Activated T-helper 2 cell treated with anti-CD3 and anti-CD28 coated beads, Interferon-gamma antibody, Interleukin-2, Interleukin-4, amounts not matched to agents 10 μg/mL and 5 μg/mL and 100 μg/mL, durations not matched to agents 14 hours and 24 hours and 36 hours (primary cell): ENCODE measurements at regions not wholly inside any gene's neighbourhood (a gene's known extent, or its start where the extent isn't known, plus 50 kb on each side); places are given as distances from the start of the nearest gene placed in this dataset.

Experiments used
- DNase-seq: peaks from one replicate; pipeline ENCODE4 v3.0.0; 2021; ENCODE audit warnings: low spot score
- H3K27ac Mint-ChIP-seq: one replicate; pipeline ENCODE4 v1.8.0; 2021; ENCODE audit warnings: mixed read lengths
- H3K27me3 Mint-ChIP-seq: one replicate; pipeline ENCODE4 v1.8.0; 2021; ENCODE audit warnings: low read depth, mixed read lengths
- H3K36me3 Mint-ChIP-seq: one replicate; pipeline ENCODE4 v1.8.0; 2021; ENCODE audit warnings: low read depth, mixed read lengths
- H3K4me1 Mint-ChIP-seq: one replicate; pipeline ENCODE4 v1.8.0; 2021; ENCODE audit warnings: low read depth, mixed read lengths
- H3K4me3 Mint-ChIP-seq: one replicate; pipeline ENCODE4 v1.8.0; 2021; ENCODE audit warnings: low read depth, mild to moderate bottlenecking, moderate library complexity, mixed read lengths
- H3K9me3 Mint-ChIP-seq: one replicate; pipeline ENCODE4 v1.8.0; 2021; ENCODE audit warnings: mixed read lengths
- intact Hi-C: fragments of 100-400 bp; cut with micrococcal nuclease; formaldehyde crosslinking; loops from one replicate; pipeline ENCODE4 v1.15.1; 2023

GRCh38 chr9:90029996-90030395 is 425.2 kb downstream of the GADD45G start:
- no peaks in the 10 kb centered on the region for H3K4me1 Mint-ChIP-seq
- H3K9me3 Mint-ChIP-seq: no peaks in the 10 kb centered on the region

GRCh38 chr9:90032296-90033027 is 427.6 kb downstream of the GADD45G start:
- peaks cover 14% of the 10 kb centered on the region for H3K27me3 Mint-ChIP-seq
- no peak for DNase-seq
- intact Hi-C loops: no loop called here
- H3K4me1 Mint-ChIP-seq: no peaks in the 10 kb centered on the region
- no peak overlapping the region for H3K4me3 Mint-ChIP-seq
- no peak overlapping the region for H3K27ac Mint-ChIP-seq
- H3K9me3 Mint-ChIP-seq: no peaks in the 10 kb centered on the region
- H3K36me3 Mint-ChIP-seq: no peaks in the 10 kb centered on the region

More at GRCh38 chr9:90029996-90030395, 425.2 kb downstream of the GADD45G start:
- H3K36me3 Mint-ChIP-seq: no peaks in the 10 kb centered on the region
- H3K27ac Mint-ChIP-seq: no peak overlapping the region
- H3K4me3 Mint-ChIP-seq: no peak overlapping the region
- H3K27me3 Mint-ChIP-seq: peaks cover 21% of the 10 kb centered on the region
- intact Hi-C loops: no loop called here
- DNase-seq: no peak

DNA sequence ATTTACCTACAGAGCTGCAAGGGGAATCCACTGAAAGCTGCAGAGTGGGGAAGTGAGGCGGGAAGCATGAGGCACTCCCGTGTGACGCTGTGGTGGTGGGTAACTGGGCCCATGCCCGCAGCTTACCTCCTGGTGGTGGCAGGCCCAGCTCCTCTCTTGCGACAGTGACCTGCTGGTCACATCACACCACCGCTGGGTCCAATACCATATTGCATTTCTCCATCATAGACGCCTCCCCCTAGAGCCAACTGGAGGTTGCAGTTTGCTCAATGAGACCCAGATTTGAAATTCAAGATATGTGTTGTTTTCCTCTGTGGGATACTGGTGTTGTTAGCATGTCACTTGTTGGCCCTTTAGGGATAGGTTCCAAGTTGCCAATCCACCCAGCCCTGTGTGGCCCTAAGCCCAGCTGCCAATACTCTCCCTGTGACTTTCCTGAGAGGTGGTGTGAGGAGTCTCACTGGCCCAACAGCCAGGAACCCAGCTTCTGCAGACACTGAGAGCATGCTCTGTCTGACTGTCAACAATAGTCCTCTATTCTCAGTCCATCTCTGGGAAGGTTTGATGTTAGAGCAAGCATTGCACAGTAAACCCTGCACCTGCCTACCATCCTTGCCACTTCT is 428.3 kb downstream of the GADD45G start:
- Mint-ChIP-seq H3K4me3 (no peak overlapping the region), H3K9me3 (no peaks in the 10 kb centered on the region), H3K36me3 (no peaks in the 10 kb centered on the region), H3K27me3 (peaks cover 12% of the 10 kb centered on the region), H3K4me1 (no peaks in the 10 kb centered on the region), H3K27ac (no peak overlapping the region)
- intact Hi-C loops: no loop called here
- DNase-seq: no peak

DNA sequence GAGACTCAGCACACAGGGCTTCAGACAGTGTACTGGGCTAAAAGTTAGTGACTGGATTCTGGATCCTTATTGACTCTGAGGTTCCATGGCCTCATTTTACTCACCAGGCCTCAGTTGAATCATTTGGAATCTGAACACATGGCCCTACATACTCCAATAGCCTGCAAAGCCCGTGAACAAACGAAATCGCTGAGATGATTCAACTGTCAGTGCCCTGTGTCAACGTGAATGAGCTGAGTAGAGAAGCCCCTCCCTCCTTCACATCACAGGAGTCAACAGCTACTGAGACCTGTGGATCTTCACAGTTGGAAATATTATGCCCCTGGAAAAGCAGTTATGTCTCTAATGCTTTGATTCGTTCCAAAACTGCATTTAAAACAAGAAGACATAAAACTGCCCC is 429.3 kb downstream of the GADD45G start:
- Mint-ChIP-seq H3K36me3 (no peaks in the 10 kb centered on the region), H3K4me1 (no peaks in the 10 kb centered on the region), H3K27ac (no peak overlapping the region), H3K9me3 (no peaks in the 10 kb centered on the region), H3K27me3 (peaks cover 6% of the 10 kb centered on the region), H3K4me3 (no peak overlapping the region)
- intact Hi-C loops: no loop called here
- no peak for DNase-seq

DNA sequence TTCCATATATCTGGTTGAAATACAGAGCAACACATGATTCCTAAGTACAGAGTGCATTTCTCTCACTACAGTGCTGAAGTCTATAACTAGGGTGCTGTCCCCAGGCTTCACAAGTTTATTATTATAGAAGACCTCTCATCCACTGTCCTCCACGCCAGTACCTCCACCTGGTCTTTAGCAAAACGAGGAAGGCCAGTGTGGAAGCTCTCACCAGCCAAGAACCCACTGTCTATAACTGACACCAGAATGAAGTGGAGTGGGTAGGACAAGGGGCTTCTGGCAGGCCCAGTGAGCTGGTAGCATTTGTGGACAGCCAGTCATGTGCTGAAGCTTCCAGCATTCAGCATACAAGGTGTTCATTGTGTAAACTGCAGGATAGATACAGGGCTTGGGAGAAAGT is 430.7 kb downstream of the GADD45G start:
- Mint-ChIP-seq H3K27ac (no peak overlapping the region), H3K9me3 (no peaks in the 10 kb centered on the region), H3K27me3 (peaks cover 6% of the 10 kb centered on the region), H3K4me1 (no peaks in the 10 kb centered on the region), H3K4me3 (no peak overlapping the region), H3K36me3 (no peaks in the 10 kb centered on the region)
- DNase-seq: no peak
- intact Hi-C loops: no loop called here

DNA sequence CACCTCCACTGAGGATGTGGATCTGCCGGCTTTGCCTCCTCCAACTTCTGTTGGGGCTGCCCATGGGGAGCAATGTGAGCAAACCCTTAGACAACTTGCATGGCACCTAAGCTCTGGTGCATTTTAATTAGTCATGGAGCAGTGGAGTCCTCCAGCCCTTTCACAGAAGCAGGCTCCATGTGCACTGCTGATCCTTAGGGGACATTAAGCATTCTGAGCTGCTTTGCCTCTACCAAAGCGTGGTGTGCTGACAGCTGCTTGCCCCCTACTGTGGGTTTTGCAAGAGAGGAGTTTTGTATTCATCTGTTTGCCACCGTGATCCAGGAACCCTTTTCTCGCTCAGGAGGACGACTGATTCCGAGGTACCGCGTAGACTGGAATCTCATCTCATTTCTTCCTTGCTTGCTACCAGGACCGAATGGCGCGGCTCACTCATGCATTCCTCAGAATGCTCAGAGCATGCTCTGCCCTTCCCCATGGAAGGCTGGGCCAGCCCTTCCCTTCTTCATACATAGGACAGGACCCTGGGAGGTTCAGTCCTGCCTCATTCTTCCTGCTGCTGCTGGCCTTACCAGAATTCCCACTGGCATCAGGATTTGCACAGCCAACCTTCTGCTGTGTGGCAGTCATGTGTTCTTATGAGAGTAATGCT is 432.5 kb downstream of the GADD45G start:
- DNase-seq: no peak
- H3K9me3 Mint-ChIP-seq: no peaks in the 10 kb centered on the region
- no peaks in the 10 kb centered on the region for H3K4me1 Mint-ChIP-seq
- no peaks in the 10 kb centered on the region for H3K36me3 Mint-ChIP-seq
- no peak overlapping the region for H3K27ac Mint-ChIP-seq
- intact Hi-C loops: no loop called here
- H3K4me3 Mint-ChIP-seq: no peak overlapping the region
- H3K27me3 Mint-ChIP-seq: peaks cover 7% of the 10 kb centered on the region

GRCh38 chr9:90038763-90039162 is 434.0 kb downstream of the GADD45G start:
- intact Hi-C loops: no loop called here
- peaks cover 2% of the 10 kb centered on the region for H3K4me1 Mint-ChIP-seq
- no peak for DNase-seq
- no peaks in the 10 kb centered on the region for H3K36me3 Mint-ChIP-seq
- no peak overlapping the region for H3K27ac Mint-ChIP-seq
- H3K9me3 Mint-ChIP-seq: no peaks in the 10 kb centered on the region
- H3K4me3 Mint-ChIP-seq: no peak overlapping the region
- H3K27me3 Mint-ChIP-seq: peaks cover 6% of the 10 kb centered on the region

GRCh38 chr9:90044263-90044662 is 439.5 kb downstream of the GADD45G start:
- H3K4me1 Mint-ChIP-seq: peaks cover 29% of the 10 kb centered on the region
- H3K9me3 Mint-ChIP-seq: no peaks in the 10 kb centered on the region
- intact Hi-C loops: no loop called here
- DNase-seq: no peak
- peak overlapping the region; percentile 55 for H3K27ac Mint-ChIP-seq
- no peak overlapping the region for H3K4me3 Mint-ChIP-seq
- H3K27me3 Mint-ChIP-seq: peaks cover 8% of the 10 kb centered on the region
- H3K36me3 Mint-ChIP-seq: no peaks in the 10 kb centered on the region

GRCh38 chr9:90044710-90045151 is 439.9 kb downstream of the GADD45G start:
- peaks cover 8% of the 10 kb centered on the region for H3K27me3 Mint-ChIP-seq
- no peaks in the 10 kb centered on the region for H3K36me3 Mint-ChIP-seq
- DNase-seq: no peak
- H3K4me1 Mint-ChIP-seq: peaks cover 29% of the 10 kb centered on the region
- no peaks in the 10 kb centered on the region for H3K9me3 Mint-ChIP-seq
- no peak overlapping the region for H3K4me3 Mint-ChIP-seq
- intact Hi-C loops: no loop called here
- peak overlapping the region; percentile 54 for H3K27ac Mint-ChIP-seq

GRCh38 chr9:90046317-90046861 is 441.6 kb downstream of the GADD45G start:
- Mint-ChIP-seq H3K9me3 (no peaks in the 10 kb centered on the region), H3K4me1 (peaks cover 29% of the 10 kb centered on the region), H3K4me3 (no peak overlapping the region), H3K27ac (no peak overlapping the region), H3K27me3 (peaks cover 13% of the 10 kb centered on the region), H3K36me3 (no peaks in the 10 kb centered on the region)
- no peak for DNase-seq
- intact Hi-C loops: no loop called here

DNA sequence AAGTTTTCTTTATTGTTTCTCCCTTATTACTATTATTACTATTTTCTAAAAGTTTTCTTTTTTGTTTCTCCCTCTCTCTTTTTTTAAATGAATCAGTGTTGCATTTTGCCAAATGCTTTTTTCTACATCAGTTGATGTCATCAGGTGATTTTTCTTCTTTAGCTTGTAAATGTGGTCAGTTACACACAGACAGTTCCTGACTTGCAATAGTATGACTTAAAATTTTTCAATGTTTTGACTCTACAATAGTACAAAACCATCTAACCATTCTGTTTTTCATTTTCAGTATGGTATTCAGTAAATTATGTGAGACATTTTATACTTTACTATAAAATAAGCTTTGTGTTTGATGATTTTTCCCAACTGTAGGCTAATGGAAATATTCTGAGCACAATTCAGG is 443.0 kb downstream of the GADD45G start:
- Mint-ChIP-seq H3K9me3 (no peaks in the 10 kb centered on the region), H3K27me3 (peaks cover 22% of the 10 kb centered on the region), H3K4me1 (peaks cover 29% of the 10 kb centered on the region), H3K4me3 (no peak overlapping the region), H3K27ac (no peak overlapping the region), H3K36me3 (no peaks in the 10 kb centered on the region)
- intact Hi-C loops: no loop called here
- DNase-seq: no peak

DNA sequence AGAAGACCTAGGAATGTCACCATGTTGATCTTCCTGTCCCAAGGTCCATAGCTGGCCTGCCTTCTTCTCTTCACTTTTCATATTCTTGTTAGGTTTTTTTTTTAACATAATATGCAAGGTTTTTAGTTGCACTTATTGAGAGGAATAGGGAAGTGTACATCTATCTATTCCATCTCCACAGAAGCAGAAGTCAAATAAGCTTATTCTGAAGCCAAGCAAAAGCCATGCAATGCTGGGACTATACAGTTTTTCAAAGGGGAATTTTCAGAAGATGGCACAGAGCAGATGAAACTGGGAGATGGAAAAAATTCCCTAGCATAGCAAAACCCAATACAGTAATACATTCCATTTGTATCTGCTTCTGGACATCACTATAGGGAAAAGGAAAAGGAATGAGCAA is 447.6 kb downstream of the GADD45G start:
- Mint-ChIP-seq H3K36me3 (no peaks in the 10 kb centered on the region), H3K9me3 (peaks cover 8% of the 10 kb centered on the region), H3K4me3 (no peak overlapping the region), H3K27ac (no peak overlapping the region), H3K27me3 (peaks cover 39% of the 10 kb centered on the region), H3K4me1 (peaks cover 2% of the 10 kb centered on the region)
- DNase-seq: no peak
- intact Hi-C loops: no loop called here

DNA sequence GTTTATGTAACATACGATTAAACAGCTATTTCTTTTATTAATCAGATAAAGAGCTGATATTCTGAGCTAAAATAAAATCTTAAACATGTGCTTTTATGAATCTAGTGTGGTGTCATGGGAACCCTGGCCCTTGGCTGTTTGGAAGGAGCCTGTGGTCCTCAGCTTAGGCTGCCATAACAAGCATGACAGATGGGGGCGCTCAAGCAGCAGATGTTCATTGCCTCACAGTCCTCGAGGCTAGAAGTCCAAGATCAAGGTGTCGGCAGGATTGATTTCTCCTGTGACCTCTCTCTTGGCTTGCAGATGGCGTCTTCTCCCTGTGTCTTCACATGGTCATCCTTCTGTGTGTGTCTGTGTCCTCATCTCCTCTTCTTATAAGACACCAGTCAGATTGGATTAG is 448.2 kb downstream of the GADD45G start:
- H3K36me3 Mint-ChIP-seq: no peaks in the 10 kb centered on the region
- intact Hi-C loops: no loop called here
- H3K27ac Mint-ChIP-seq: no peak overlapping the region
- H3K4me1 Mint-ChIP-seq: no peaks in the 10 kb centered on the region
- peaks cover 39% of the 10 kb centered on the region for H3K27me3 Mint-ChIP-seq
- H3K4me3 Mint-ChIP-seq: no peak overlapping the region
- peaks cover 8% of the 10 kb centered on the region for H3K9me3 Mint-ChIP-seq
- DNase-seq: no peak
